ENCODE measurements at regions not wholly inside any gene's neighbourhood (a gene's known extent, or its start where the extent isn't known, plus 50 kb on each side); places are given as distances from the start of the nearest gene placed in this dataset.

- no peak overlapping the region for H3K4me3 ChIP-seq (ENCODE audit: low read length)
- ChIA-PET POLR2A (no interaction called here), CTCF (interaction anchor here (0.8 to 1.9 kb wide), 2 partner anchors 721 to 751 kb away, joined by 3 to 7 read pairs; no protein-coding TSS in a partner anchor)
Measured at GRCh38 chr1:213371847-213372619, 321.0 kb downstream of the RPS6KC1 start.

DNA sequence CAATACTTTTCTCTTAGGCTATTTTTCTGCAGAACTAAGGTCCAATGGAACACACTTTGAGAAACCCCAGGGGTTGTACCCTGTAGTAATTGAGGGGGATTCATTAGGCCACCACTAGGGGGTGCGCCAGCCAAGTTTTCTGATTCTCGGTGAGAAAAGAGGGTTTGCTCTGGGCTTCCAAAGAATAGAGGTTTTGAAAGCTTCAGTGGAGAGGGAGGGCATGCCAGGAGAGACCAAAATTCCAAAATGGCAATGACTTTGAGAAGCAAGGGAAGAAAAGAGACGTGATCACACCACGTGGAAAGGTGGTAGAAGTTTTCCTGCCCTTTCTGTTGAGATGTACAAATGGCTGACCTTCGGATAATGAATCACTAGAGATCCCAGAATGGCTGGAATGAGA lies 323.3 kb downstream of the RPS6KC1 start:
- no peaks in the 10 kb centered on the region for H3K9me3 Mint-ChIP-seq
- CTCF ChIA-PET = interaction anchor here (1.9 kb wide), 1 partner anchor 749 kb away, joined by 7 read pairs; no protein-coding TSS in a partner anchor
- Histone ChIP-seq H3K4me1 (ENCODE audit: control insufficient read depth in 2 of 2, insufficient read depth in 2 of 2, low read length in 2 of 2) (no peaks in the 10 kb centered on the region), H3K4me3 (ENCODE audit: low read length) (no peak overlapping the region), H3K27ac (ENCODE audit: low read depth, low read length) (no peak overlapping the region), H3K36me3 (ENCODE audit: control insufficient read depth in 2 of 3, insufficient read depth in 3 of 3, low read length in 3 of 3) (no peaks in the 10 kb centered on the region), H3K9me3 (ENCODE audit: control insufficient read depth in 2 of 3, low read length in 3 of 3) (no peaks in the 10 kb centered on the region), H3K27me3 (ENCODE audit: control insufficient read depth in 2 of 2, insufficient read depth in 2 of 2, low read length in 2 of 2) (no peaks in the 10 kb centered on the region)
- intact Hi-C loops (cut with micrococcal nuclease) = loop anchor here (1.0 to 5.0 kb wide), 4 partner anchors 132 to 955 kb away; no protein-coding TSS in a partner anchor
- ATAC-seq (peak; percentile 61), DNase-seq (peak; percentile 12 to 60 (median 42))
- peaks cover 0 to 7% (median 0%) of the 10 kb centered on the region in 5 donors for H3K27me3 Mint-ChIP-seq
- no peaks in the 10 kb centered on the region for H3K4me1 Mint-ChIP-seq
- POLR2A ChIA-PET = no interaction called here
- H3K36me3 Mint-ChIP-seq = no peaks in the 10 kb centered on the region
- no peak overlapping the region for H3K4me3 Mint-ChIP-seq
- no peak overlapping the region for H3K27ac Mint-ChIP-seq

More at GRCh38 chr1:213371847-213372619, 321.0 kb downstream of the RPS6KC1 start:
- no peaks in the 10 kb centered on the region for H3K4me1 Mint-ChIP-seq
- H3K27ac Mint-ChIP-seq = no peak overlapping the region
- DNase-seq (no peak), ATAC-seq (no peak)
- H3K9me3 Mint-ChIP-seq = no peaks in the 10 kb centered on the region
- Histone ChIP-seq H3K27me3 (ENCODE audit: control insufficient read depth in 2 of 2, insufficient read depth in 2 of 2, low read length in 2 of 2) (no peaks in the 10 kb centered on the region), H3K4me1 (ENCODE audit: control insufficient read depth in 2 of 2, insufficient read depth in 2 of 2, low read length in 2 of 2) (no peaks in the 10 kb centered on the region), H3K27ac (ENCODE audit: low read depth, low read length) (no peak overlapping the region), H3K9me3 (ENCODE audit: control insufficient read depth in 2 of 3, low read length in 3 of 3) (no peaks in the 10 kb centered on the region), H3K36me3 (ENCODE audit: control insufficient read depth in 2 of 3, insufficient read depth in 3 of 3, low read length in 3 of 3) (no peaks in the 10 kb centered on the region)
- intact Hi-C loops (cut with micrococcal nuclease) = loop anchor here in 1 of 2 donors (5.0 kb wide), 1 partner anchor 130 kb away; no protein-coding TSS in a partner anchor
- peaks cover 0 to 4% (median 3%) of the 10 kb centered on the region in 5 donors for H3K27me3 Mint-ChIP-seq
- no peaks in the 10 kb centered on the region for H3K36me3 Mint-ChIP-seq
- H3K4me3 Mint-ChIP-seq = no peak overlapping the region

- H3K27me3 Mint-ChIP-seq = peaks cover 0 to 7% (median 3%) of the 10 kb centered on the region in 5 donors
- H3K4me3 Mint-ChIP-seq = no peak overlapping the region
- ChIA-PET CTCF (no interaction called here), POLR2A (no interaction called here)
- ATAC-seq = no peak
- Histone ChIP-seq H3K36me3 (ENCODE audit: control insufficient read depth in 2 of 3, insufficient read depth in 3 of 3, low read length in 3 of 3) (no peaks in the 10 kb centered on the region), H3K27ac (ENCODE audit: low read depth, low read length) (no peak overlapping the region), H3K27me3 (ENCODE audit: control insufficient read depth in 2 of 2, insufficient read depth in 2 of 2, low read length in 2 of 2) (no peaks in the 10 kb centered on the region), H3K9me3 (ENCODE audit: control insufficient read depth in 2 of 3, low read length in 3 of 3) (no peaks in the 10 kb centered on the region), H3K4me1 (ENCODE audit: control insufficient read depth in 2 of 2, insufficient read depth in 2 of 2, low read length in 2 of 2) (no peaks in the 10 kb centered on the region), H3K4me3 (ENCODE audit: low read length) (no peak overlapping the region)
- no peaks in the 10 kb centered on the region for H3K36me3 Mint-ChIP-seq
- intact Hi-C loops (cut with micrococcal nuclease) = no loop called here
- H3K4me1 Mint-ChIP-seq = no peaks in the 10 kb centered on the region
- H3K27ac Mint-ChIP-seq = no peak overlapping the region
- DNase-seq = no peak
- peaks cover 0 to 2% (median 0%) of the 10 kb centered on the region in 11 donors for H3K9me3 Mint-ChIP-seq
Measured at GRCh38 chr1:213375002-213375401, 324.0 kb downstream of the RPS6KC1 start.

- H3K36me3 ChIP-seq (ENCODE audit: control insufficient read depth in 2 of 3, insufficient read depth in 3 of 3, low read length in 3 of 3) = no peaks in the 10 kb centered on the region
- H3K4me1 Mint-ChIP-seq = no peaks in the 10 kb centered on the region
- intact Hi-C loops (cut with micrococcal nuclease) = no loop called here
- ChIA-PET POLR2A (no interaction called here), CTCF (interaction anchor here (0.7 to 1.5 kb wide), 2 partner anchors 746 to 777 kb away, joined by 3 to 4 read pairs; no protein-coding TSS in a partner anchor)
- DNase-seq = no peak
- no peak for ATAC-seq
- peaks cover 0 to 2% (median 0%) of the 10 kb centered on the region in 11 donors for H3K9me3 Mint-ChIP-seq
- H3K27me3 ChIP-seq (ENCODE audit: control insufficient read depth in 2 of 2, insufficient read depth in 2 of 2, low read length in 2 of 2) = no peaks in the 10 kb centered on the region
- H3K27me3 Mint-ChIP-seq = peaks cover 0 to 7% (median 3%) of the 10 kb centered on the region in 5 donors
- H3K36me3 Mint-ChIP-seq = no peaks in the 10 kb centered on the region
- no peaks in the 10 kb centered on the region for H3K4me1 ChIP-seq (ENCODE audit: control insufficient read depth in 2 of 2, insufficient read depth in 2 of 2, low read length in 2 of 2)
- no peak overlapping the region for H3K27ac ChIP-seq (ENCODE audit: low read depth, low read length)
- no peak overlapping the region for H3K4me3 Mint-ChIP-seq
- H3K27ac Mint-ChIP-seq = no peak overlapping the region
- no peak overlapping the region for H3K4me3 ChIP-seq (ENCODE audit: low read length)
- H3K9me3 ChIP-seq (ENCODE audit: control insufficient read depth in 2 of 3, low read length in 3 of 3) = no peaks in the 10 kb centered on the region
Measured at GRCh38 chr1:213376862-213377372, 325.9 kb downstream of the RPS6KC1 start.

DNA sequence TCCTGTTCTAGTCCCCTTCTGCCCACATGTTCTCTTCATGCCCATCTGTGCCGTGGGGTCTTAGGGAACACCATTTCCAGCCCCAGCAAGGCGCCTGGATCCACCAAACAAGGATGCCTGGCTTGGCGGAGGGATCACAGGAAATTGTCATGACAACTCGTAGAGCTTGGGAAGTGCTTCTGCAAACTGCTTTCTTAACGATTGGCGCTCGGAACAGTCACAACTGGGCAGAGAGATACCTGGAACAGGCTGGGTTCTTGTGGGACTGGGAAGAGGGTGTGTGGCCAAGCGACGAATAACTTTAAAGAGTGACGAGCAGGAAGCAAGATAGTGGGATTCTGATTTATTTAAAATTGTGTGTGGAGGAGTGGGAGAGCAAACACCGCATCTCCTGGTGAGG lies 329.8 kb downstream of the RPS6KC1 start:
- ChIA-PET CTCF (no interaction called here), POLR2A (no interaction called here)

DNA sequence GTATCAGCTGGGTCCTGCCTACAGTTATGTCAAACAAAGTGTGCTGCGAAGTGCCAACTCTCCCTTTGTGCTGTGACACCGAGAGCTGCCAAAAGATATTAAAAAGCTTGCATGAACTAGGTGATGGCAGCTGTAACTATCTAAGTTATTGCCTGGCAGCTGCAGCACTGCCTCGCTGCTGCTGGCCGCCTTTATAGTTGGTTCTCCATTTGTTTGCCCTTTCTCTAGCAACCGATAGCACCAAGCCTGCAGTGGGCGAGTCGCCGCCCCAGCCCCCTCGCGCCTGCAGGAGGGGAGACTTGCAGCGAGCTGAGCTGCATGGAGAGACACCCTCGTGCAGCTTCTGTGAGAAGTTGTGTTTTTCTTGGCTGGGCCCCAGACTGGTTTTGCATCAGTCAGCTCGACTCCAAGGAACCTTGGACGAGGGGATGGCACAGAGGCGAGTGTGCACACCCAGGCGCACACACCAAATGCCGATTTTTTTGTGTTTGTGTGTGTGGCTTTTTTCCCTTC lies 330.6 kb downstream of the RPS6KC1 start:
- peak overlapping the region in 1 of 9 donors; percentile 43 for H3K27ac Mint-ChIP-seq
- H3K36me3 ChIP-seq (ENCODE audit: control insufficient read depth in 2 of 3, insufficient read depth in 3 of 3, low read length in 3 of 3) = no peaks in the 10 kb centered on the region
- no peaks in the 10 kb centered on the region for H3K4me1 ChIP-seq (ENCODE audit: control insufficient read depth in 2 of 2, insufficient read depth in 2 of 2, low read length in 2 of 2)
- intact Hi-C loops (cut with micrococcal nuclease) = no loop called here
- H3K4me1 Mint-ChIP-seq = no peaks in the 10 kb centered on the region
- peaks cover 0 to 6% (median 4%) of the 10 kb centered on the region in 5 donors for H3K27me3 Mint-ChIP-seq
- no peak for DNase-seq
- no peaks in the 10 kb centered on the region for H3K9me3 ChIP-seq (ENCODE audit: control insufficient read depth in 2 of 3, low read length in 3 of 3)
- H3K4me3 Mint-ChIP-seq = no peak overlapping the region
- no peaks in the 10 kb centered on the region for H3K36me3 Mint-ChIP-seq
- CTCF ChIA-PET = no interaction called here
- no peaks in the 10 kb centered on the region for H3K27me3 ChIP-seq (ENCODE audit: control insufficient read depth in 2 of 2, insufficient read depth in 2 of 2, low read length in 2 of 2)
- no peak overlapping the region for H3K4me3 ChIP-seq (ENCODE audit: low read length)
- H3K27ac ChIP-seq (ENCODE audit: low read depth, low read length) = no peak overlapping the region
- peaks cover 0 to 5% (median 1%) of the 10 kb centered on the region in 11 donors for H3K9me3 Mint-ChIP-seq
- ATAC-seq = no peak
- POLR2A ChIA-PET = no interaction called here

More for the DNA sequence above, 329.8 kb downstream of the RPS6KC1 start:
- DNase-seq (no peak), ATAC-seq (no peak)
- no peaks in the 10 kb centered on the region for H3K36me3 Mint-ChIP-seq
- peaks cover 0 to 5% (median 1%) of the 10 kb centered on the region in 11 donors for H3K9me3 Mint-ChIP-seq
- no peaks in the 10 kb centered on the region for H3K4me1 Mint-ChIP-seq
- Histone ChIP-seq H3K27ac (ENCODE audit: low read depth, low read length) (no peak overlapping the region), H3K4me1 (ENCODE audit: control insufficient read depth in 2 of 2, insufficient read depth in 2 of 2, low read length in 2 of 2) (no peaks in the 10 kb centered on the region), H3K36me3 (ENCODE audit: control insufficient read depth in 2 of 3, insufficient read depth in 3 of 3, low read length in 3 of 3) (no peaks in the 10 kb centered on the region), H3K4me3 (ENCODE audit: low read length) (no peak overlapping the region), H3K27me3 (ENCODE audit: control insufficient read depth in 2 of 2, insufficient read depth in 2 of 2, low read length in 2 of 2) (no peaks in the 10 kb centered on the region), H3K9me3 (ENCODE audit: control insufficient read depth in 2 of 3, low read length in 3 of 3) (no peaks in the 10 kb centered on the region)
- peaks cover 0 to 6% (median 4%) of the 10 kb centered on the region in 5 donors for H3K27me3 Mint-ChIP-seq
- intact Hi-C loops (cut with micrococcal nuclease) = no loop called here
- H3K4me3 Mint-ChIP-seq = no peak overlapping the region
- H3K27ac Mint-ChIP-seq = no peak overlapping the region

All from naive thymus-derived CD4-positive, alpha-beta T cell (primary cell).